ENCODE measurements at regions not wholly inside any gene's neighbourhood (a gene's known extent, or its start where the extent isn't known, plus 50 kb on each side); places are given as distances from the start of the nearest gene placed in this dataset.
"Not testable (repeated sequence)": the region's sequence is repeated elsewhere in the genome, so short reads cannot be mapped to it uniquely, and the experiment has no call there.

GRCh38 chr7:65508581-65509367 lies 135.1 kb downstream of the ZNF92 start:
- not testable (repeated sequence) for H3K27ac Mint-ChIP-seq (ENCODE audit: unreplicated experiment); H3K27me3 Mint-ChIP-seq (ENCODE audit: unreplicated experiment); H3K4me3 Mint-ChIP-seq (ENCODE audit: unreplicated experiment); DNase-seq (ENCODE audit: low spot score); H3K4me1 Mint-ChIP-seq (ENCODE audit: unreplicated experiment); H3K36me3 Mint-ChIP-seq (ENCODE audit: low read depth, unreplicated experiment); H3K9me3 Mint-ChIP-seq (ENCODE audit: unreplicated experiment)

GRCh38 chr7:65509368-65510186 lies 135.9 kb downstream of the ZNF92 start:
- TF ChIP-seq CTCF (IDR thresholded peaks at IDR 0.05; ENCODE audit: unreplicated experiment), result no peak
- H3K27ac Mint-ChIP-seq (ENCODE audit: unreplicated experiment), result no peak overlapping the region
- no peaks in the 10 kb centered on the region for H3K9me3 Mint-ChIP-seq (ENCODE audit: unreplicated experiment)
- peaks cover 5% of the 10 kb centered on the region for H3K4me1 Mint-ChIP-seq (ENCODE audit: unreplicated experiment)
- peaks cover 6% of the 10 kb centered on the region for H3K27me3 Mint-ChIP-seq (ENCODE audit: unreplicated experiment)
- peak; percentile 9 for DNase-seq (ENCODE audit: low spot score)
- H3K36me3 Mint-ChIP-seq (ENCODE audit: low read depth, unreplicated experiment), result no peaks in the 10 kb centered on the region
- H3K4me3 Mint-ChIP-seq (ENCODE audit: unreplicated experiment), result peak overlapping the region; percentile 68

GRCh38 chr7:65510187-65510538 lies 136.5 kb downstream of the ZNF92 start:
- not testable (repeated sequence) for H3K27ac Mint-ChIP-seq (ENCODE audit: unreplicated experiment); DNase-seq (ENCODE audit: low spot score); H3K36me3 Mint-ChIP-seq (ENCODE audit: low read depth, unreplicated experiment); H3K27me3 Mint-ChIP-seq (ENCODE audit: unreplicated experiment); H3K4me1 Mint-ChIP-seq (ENCODE audit: unreplicated experiment); H3K9me3 Mint-ChIP-seq (ENCODE audit: unreplicated experiment)
- peak overlapping the region; percentile 68 for H3K4me3 Mint-ChIP-seq (ENCODE audit: unreplicated experiment)

GRCh38 chr7:65519751-65520150 lies 146.1 kb downstream of the ZNF92 start:
- not testable (repeated sequence) for DNase-seq (ENCODE audit: low spot score); H3K36me3 Mint-ChIP-seq (ENCODE audit: low read depth, unreplicated experiment); H3K4me1 Mint-ChIP-seq (ENCODE audit: unreplicated experiment); H3K4me3 Mint-ChIP-seq (ENCODE audit: unreplicated experiment); H3K27ac Mint-ChIP-seq (ENCODE audit: unreplicated experiment); H3K27me3 Mint-ChIP-seq (ENCODE audit: unreplicated experiment); H3K9me3 Mint-ChIP-seq (ENCODE audit: unreplicated experiment)

- H3K4me3 Mint-ChIP-seq (ENCODE audit: unreplicated experiment); H3K36me3 Mint-ChIP-seq (ENCODE audit: low read depth, unreplicated experiment); H3K4me1 Mint-ChIP-seq (ENCODE audit: unreplicated experiment); H3K27ac Mint-ChIP-seq (ENCODE audit: unreplicated experiment); H3K27me3 Mint-ChIP-seq (ENCODE audit: unreplicated experiment); DNase-seq (ENCODE audit: low spot score); H3K9me3 Mint-ChIP-seq (ENCODE audit: unreplicated experiment): not testable (repeated sequence)
Observed at GRCh38 chr7:65545465-65546161, 172.0 kb downstream of the ZNF92 start.

- H3K4me3 Mint-ChIP-seq (ENCODE audit: unreplicated experiment); H3K27ac Mint-ChIP-seq (ENCODE audit: unreplicated experiment); H3K4me1 Mint-ChIP-seq (ENCODE audit: unreplicated experiment); H3K36me3 Mint-ChIP-seq (ENCODE audit: low read depth, unreplicated experiment); H3K9me3 Mint-ChIP-seq (ENCODE audit: unreplicated experiment); DNase-seq (ENCODE audit: low spot score); H3K27me3 Mint-ChIP-seq (ENCODE audit: unreplicated experiment): not testable (repeated sequence)
Observed at GRCh38 chr7:65549589-65550443, 176.2 kb downstream of the ZNF92 start.

- not testable (repeated sequence) for H3K36me3 Mint-ChIP-seq (ENCODE audit: low read depth, unreplicated experiment); H3K27me3 Mint-ChIP-seq (ENCODE audit: unreplicated experiment); H3K4me3 Mint-ChIP-seq (ENCODE audit: unreplicated experiment); H3K4me1 Mint-ChIP-seq (ENCODE audit: unreplicated experiment); H3K9me3 Mint-ChIP-seq (ENCODE audit: unreplicated experiment); H3K27ac Mint-ChIP-seq (ENCODE audit: unreplicated experiment); DNase-seq (ENCODE audit: low spot score)
Observed at GRCh38 chr7:65550444-65550809, 176.8 kb downstream of the ZNF92 start.

- not testable (repeated sequence) for H3K4me1 Mint-ChIP-seq (ENCODE audit: unreplicated experiment); H3K27ac Mint-ChIP-seq (ENCODE audit: unreplicated experiment); H3K9me3 Mint-ChIP-seq (ENCODE audit: unreplicated experiment); H3K27me3 Mint-ChIP-seq (ENCODE audit: unreplicated experiment); H3K4me3 Mint-ChIP-seq (ENCODE audit: unreplicated experiment); DNase-seq (ENCODE audit: low spot score); H3K36me3 Mint-ChIP-seq (ENCODE audit: low read depth, unreplicated experiment)
Observed at GRCh38 chr7:65551042-65551441, 177.4 kb downstream of the ZNF92 start.

- H3K4me3 Mint-ChIP-seq (ENCODE audit: unreplicated experiment); DNase-seq (ENCODE audit: low spot score); H3K9me3 Mint-ChIP-seq (ENCODE audit: unreplicated experiment); H3K4me1 Mint-ChIP-seq (ENCODE audit: unreplicated experiment); H3K36me3 Mint-ChIP-seq (ENCODE audit: low read depth, unreplicated experiment); H3K27me3 Mint-ChIP-seq (ENCODE audit: unreplicated experiment); H3K27ac Mint-ChIP-seq (ENCODE audit: unreplicated experiment): not testable (repeated sequence)
Observed at GRCh38 chr7:65554553-65555476, 181.2 kb downstream of the ZNF92 start.
